Activated CD8-positive, alpha-beta T cell treated with anti-CD3 and anti-CD28 coated beads for 36 hours (primary cell): ENCODE measurements at regions not wholly inside any gene's neighbourhood (a gene's known extent, or its start where the extent isn't known, plus 50 kb on each side); places are given as distances from the start of the nearest gene placed in this dataset.

ENCODE experiments used
- ATAC-seq: fragments of 200-7000 bp; cut with Tn5 transposase; one replicate; pipeline ENCODE4 v1.10.0; 2021; ENCODE audit warnings: mild to moderate bottlenecking, moderate library complexity
- CTCF ChIA-PET: fragments of 350-600 bp; sonication (Branson Sonifier 250); formaldehyde crosslinking; loops from one replicate; lab custom pipeline; 2021; ENCODE audit warnings: antibody characterized with exemption; lab: Charles Lee
- POLR2A ChIA-PET: fragments of 350-600 bp; sonication (Branson Sonifier 250); formaldehyde crosslinking; loops from one replicate; lab custom pipeline; 2021; ENCODE audit warnings: antibody characterized with exemption; lab: Charles Lee
- DNase-seq: peaks from one replicate; pipeline ENCODE4 v3.0.0-alpha.2; 2020
- H3K27ac Mint-ChIP-seq: one replicate; pipeline ENCODE4 v1.8.0; 2021; ENCODE audit warnings: mild to moderate bottlenecking, mixed read lengths
- H3K27me3 Mint-ChIP-seq: one replicate; pipeline ENCODE4 v1.8.0; 2021; ENCODE audit warnings: mixed read lengths
- H3K36me3 Mint-ChIP-seq: one replicate; pipeline ENCODE4 v1.8.0; 2021; ENCODE audit warnings: low read depth, mixed read lengths
- H3K4me1 Mint-ChIP-seq: one replicate; pipeline ENCODE4 v1.8.0; 2021; ENCODE audit warnings: low read depth, mixed read lengths
- H3K4me3 Mint-ChIP-seq: one replicate; pipeline ENCODE4 v1.8.0; 2021; ENCODE audit warnings: mild to moderate bottlenecking, moderate library complexity, mixed read lengths
- H3K9me3 Mint-ChIP-seq: one replicate; pipeline ENCODE4 v1.8.0; 2021; ENCODE audit warnings: mixed read lengths
- intact Hi-C: fragments of 100-400 bp; cut with micrococcal nuclease; formaldehyde crosslinking; loops from one replicate; pipeline ENCODE4 v1.10.0; 2022
- TF ChIP-seq, protein P1 (sequence below): fragments of 200-600 bp; IDR thresholded peaks from one replicate; pipeline ENCODE4 v1.8.0; 2022; ENCODE audit warnings: antibody characterized with exemption, mild to moderate bottlenecking

DNA sequence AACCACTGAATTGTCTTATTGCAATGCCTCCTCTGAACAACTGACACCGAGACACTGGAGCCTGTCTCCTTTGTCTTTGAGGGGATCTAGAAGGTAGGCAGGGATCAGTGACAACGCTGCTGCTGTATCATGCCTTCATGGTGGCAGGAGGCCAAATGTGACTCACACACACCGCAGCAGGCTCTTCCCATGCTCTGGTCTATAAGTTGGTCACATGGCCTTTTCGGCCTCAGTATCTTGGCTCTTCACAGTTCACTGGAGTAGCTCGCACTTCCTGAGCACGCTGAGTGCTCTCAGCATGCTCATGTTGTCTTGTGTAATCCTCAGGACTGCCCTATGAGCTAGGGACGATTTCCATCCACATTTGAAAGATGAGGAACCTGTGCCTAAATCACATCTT, 167.4 kb upstream of the PCSK2 start:
- H3K9me3 Mint-ChIP-seq = peaks cover 4% of the 10 kb centered on the region
- H3K4me3 Mint-ChIP-seq = no peak overlapping the region
- TF ChIP-seq, protein P1, sequence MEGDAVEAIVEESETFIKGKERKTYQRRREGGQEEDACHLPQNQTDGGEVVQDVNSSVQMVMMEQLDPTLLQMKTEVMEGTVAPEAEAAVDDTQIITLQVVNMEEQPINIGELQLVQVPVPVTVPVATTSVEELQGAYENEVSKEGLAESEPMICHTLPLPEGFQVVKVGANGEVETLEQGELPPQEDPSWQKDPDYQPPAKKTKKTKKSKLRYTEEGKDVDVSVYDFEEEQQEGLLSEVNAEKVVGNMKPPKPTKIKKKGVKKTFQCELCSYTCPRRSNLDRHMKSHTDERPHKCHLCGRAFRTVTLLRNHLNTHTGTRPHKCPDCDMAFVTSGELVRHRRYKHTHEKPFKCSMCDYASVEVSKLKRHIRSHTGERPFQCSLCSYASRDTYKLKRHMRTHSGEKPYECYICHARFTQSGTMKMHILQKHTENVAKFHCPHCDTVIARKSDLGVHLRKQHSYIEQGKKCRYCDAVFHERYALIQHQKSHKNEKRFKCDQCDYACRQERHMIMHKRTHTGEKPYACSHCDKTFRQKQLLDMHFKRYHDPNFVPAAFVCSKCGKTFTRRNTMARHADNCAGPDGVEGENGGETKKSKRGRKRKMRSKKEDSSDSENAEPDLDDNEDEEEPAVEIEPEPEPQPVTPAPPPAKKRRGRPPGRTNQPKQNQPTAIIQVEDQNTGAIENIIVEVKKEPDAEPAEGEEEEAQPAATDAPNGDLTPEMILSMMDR = no peak
- ChIA-PET CTCF (no interaction called here), POLR2A (no interaction called here)
- no peaks in the 10 kb centered on the region for H3K4me1 Mint-ChIP-seq
- no peak for DNase-seq
- no peaks in the 10 kb centered on the region for H3K27me3 Mint-ChIP-seq
- H3K27ac Mint-ChIP-seq = no peak overlapping the region
- H3K36me3 Mint-ChIP-seq = no peaks in the 10 kb centered on the region
- no peak for ATAC-seq
- intact Hi-C loops = no loop called here

DNA sequence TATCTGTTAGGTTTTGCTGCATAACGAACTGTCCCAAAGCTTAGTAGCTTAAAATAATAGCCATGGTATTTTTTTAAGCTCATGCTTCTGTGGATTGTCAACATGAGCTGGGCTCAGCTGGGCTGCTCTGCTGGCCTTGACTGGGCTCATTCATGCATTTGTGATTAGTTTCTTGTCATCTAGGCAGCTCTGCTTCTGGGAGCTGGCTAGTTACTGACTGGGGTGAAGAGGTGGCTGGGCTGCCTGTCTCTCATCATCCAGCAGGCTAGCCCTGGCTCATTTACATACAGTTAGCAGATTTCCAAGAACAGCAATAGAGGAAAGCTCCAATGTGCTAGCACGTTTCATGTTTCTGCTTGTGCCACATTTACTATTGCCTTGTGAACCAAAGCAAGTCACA, 165.1 kb upstream of the PCSK2 start:
- CTCF ChIA-PET = no interaction called here

DNA sequence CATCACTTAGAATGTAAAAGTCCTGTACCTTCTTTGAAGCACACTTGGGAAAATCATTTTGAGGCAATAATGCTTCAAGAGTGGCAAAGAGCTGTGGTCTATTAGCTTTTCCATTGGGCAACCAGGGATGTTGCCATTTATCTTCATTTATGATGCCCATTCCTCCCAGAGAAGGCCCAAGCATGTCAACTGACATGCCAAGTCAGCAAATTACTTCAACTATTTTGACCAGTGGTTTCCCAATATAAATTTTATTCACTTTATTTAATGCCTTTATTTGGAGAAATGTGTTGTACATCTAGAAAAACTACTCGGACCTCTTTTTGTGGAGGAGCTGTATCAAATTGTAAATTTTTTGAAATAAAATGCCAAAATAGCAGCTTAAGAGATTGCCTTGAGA, 164.1 kb upstream of the PCSK2 start:
- intact Hi-C loops = no loop called here
- no peaks in the 10 kb centered on the region for H3K36me3 Mint-ChIP-seq
- ChIA-PET CTCF (no interaction called here), POLR2A (no interaction called here)
- no peak overlapping the region for H3K27ac Mint-ChIP-seq
- H3K27me3 Mint-ChIP-seq = no peaks in the 10 kb centered on the region
- H3K9me3 Mint-ChIP-seq = peaks cover 1% of the 10 kb centered on the region
- no peak for DNase-seq
- no peak overlapping the region for H3K4me3 Mint-ChIP-seq
- no peak for ATAC-seq
- TF ChIP-seq, protein P1 = no peak
- H3K4me1 Mint-ChIP-seq = no peaks in the 10 kb centered on the region

More for the DNA sequence above, 165.1 kb upstream of the PCSK2 start:
- peaks cover 4% of the 10 kb centered on the region for H3K9me3 Mint-ChIP-seq
- no peaks in the 10 kb centered on the region for H3K4me1 Mint-ChIP-seq
- POLR2A ChIA-PET = no interaction called here
- no peaks in the 10 kb centered on the region for H3K27me3 Mint-ChIP-seq
- intact Hi-C loops = no loop called here
- DNase-seq (no peak), ATAC-seq (no peak)
- no peak overlapping the region for H3K27ac Mint-ChIP-seq
- TF ChIP-seq, protein P1 = no peak
- H3K36me3 Mint-ChIP-seq = no peaks in the 10 kb centered on the region
- no peak overlapping the region for H3K4me3 Mint-ChIP-seq

DNA sequence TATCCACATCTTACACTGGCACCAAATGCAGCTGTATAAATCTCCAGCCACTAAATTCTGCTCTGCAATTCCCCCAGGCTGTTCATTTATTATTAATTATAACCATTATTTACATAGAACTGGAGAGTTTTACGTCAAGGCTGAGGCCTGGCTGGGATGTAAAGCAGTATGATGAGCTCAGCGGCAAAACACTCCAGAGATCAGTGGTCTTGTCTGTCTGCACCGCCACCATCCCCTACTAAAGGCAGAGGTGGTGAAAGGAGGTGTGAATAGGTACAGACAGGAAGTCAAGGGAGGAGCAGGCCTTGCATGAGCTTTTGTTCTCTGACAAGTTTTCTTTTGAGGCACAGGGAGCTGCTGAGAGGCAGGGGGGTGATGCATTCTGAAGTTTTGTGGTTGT, 159.9 kb upstream of the PCSK2 start:
- Mint-ChIP-seq H3K36me3 (no peaks in the 10 kb centered on the region), H3K9me3 (peaks cover 1% of the 10 kb centered on the region), H3K27ac (no peak overlapping the region), H3K4me1 (no peaks in the 10 kb centered on the region), H3K27me3 (no peaks in the 10 kb centered on the region), H3K4me3 (no peak overlapping the region)
- ChIA-PET CTCF (no interaction called here), POLR2A (no interaction called here)
- TF ChIP-seq, protein P1 = no peak
- intact Hi-C loops = no loop called here
- DNase-seq (no peak), ATAC-seq (no peak)

DNA sequence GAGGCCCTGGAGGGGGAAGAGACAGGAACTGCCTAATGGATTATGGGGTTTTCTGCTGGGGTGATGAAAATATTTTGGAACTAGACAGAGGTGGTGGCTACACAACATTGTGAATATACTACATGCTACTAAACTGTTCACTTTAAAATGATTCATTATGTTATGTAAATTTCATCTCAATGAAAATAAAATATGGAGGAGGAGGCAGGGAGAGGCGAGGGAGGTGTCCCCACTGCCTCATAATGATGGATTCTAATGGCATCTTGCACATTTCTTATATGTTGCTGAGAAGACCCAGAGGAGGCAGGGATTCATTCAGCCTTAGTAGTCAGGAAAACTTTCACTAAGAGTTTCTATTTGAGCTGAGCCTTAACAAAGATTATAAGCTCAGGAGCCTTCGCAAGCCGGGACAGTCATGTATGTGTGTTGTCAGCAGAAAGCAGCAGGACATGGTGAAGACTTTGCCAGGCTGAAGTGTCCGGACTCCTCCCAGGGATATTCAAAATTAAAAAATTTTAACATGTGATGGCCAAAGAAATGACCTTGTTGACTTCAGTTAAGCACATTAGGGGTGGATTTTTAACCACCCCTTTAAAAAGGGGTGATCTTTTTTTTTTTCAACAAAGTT, 158.6 kb upstream of the PCSK2 start:
- peaks cover 1% of the 10 kb centered on the region for H3K9me3 Mint-ChIP-seq
- H3K27me3 Mint-ChIP-seq = no peaks in the 10 kb centered on the region
- H3K4me1 Mint-ChIP-seq = no peaks in the 10 kb centered on the region
- ChIA-PET POLR2A (no interaction called here), CTCF (no interaction called here)
- no peak overlapping the region for H3K27ac Mint-ChIP-seq
- DNase-seq (no peak), ATAC-seq (no peak)
- TF ChIP-seq, protein P1 = no peak
- no peaks in the 10 kb centered on the region for H3K36me3 Mint-ChIP-seq
- no peak overlapping the region for H3K4me3 Mint-ChIP-seq
- intact Hi-C loops = no loop called here
